ENCODE measurements at regions not wholly inside any gene's neighbourhood (a gene's known extent, or its start where the extent isn't known, plus 50 kb on each side); places are given as distances from the start of the nearest gene placed in this dataset.

GRCh38 chr11:112357488-112357887, 96.8 kb upstream of the PLET1 start:
- no peak for TF ChIP-seq CTCF (IDR thresholded peaks at IDR 0.05; ENCODE audit: insufficient read depth, low read length, poor library complexity, severe bottlenecking)
- DNase-seq (ENCODE audit: low read depth), result no peak
- Histone ChIP-seq H3K27me3 (ENCODE audit: control insufficient read depth, insufficient read depth, low read length) (no peaks in the 10 kb centered on the region), H3K36me3 (ENCODE audit: control insufficient read depth, insufficient read depth, low read length) (no peaks in the 10 kb centered on the region), H3K4me3 (ENCODE audit: low read depth, low read length) (no peak overlapping the region)

DNA sequence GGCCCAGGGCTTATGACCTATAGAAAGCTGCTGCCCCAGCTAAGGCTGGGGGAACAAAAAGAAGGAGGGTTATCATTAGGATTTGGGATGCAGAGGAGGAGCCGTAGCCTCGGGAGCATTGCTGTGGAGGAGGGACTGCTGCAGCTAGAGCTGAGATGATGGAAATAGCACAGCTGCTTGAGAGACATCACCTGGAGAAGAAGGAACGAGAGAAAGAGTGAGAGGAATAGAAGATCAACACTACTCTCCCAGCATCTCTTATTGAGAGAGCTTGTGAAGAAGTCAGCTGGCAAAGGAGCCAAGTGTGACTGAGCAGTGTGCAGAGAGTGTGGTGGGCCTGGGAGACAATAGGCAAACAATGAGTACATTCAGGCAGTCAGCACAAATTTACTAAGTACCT, 100.7 kb upstream of the PLET1 start:
- DNase-seq (ENCODE audit: low read depth), result no peak
- TF ChIP-seq CTCF (IDR thresholded peaks at IDR 0.05; ENCODE audit: insufficient read depth, low read length, poor library complexity, severe bottlenecking), result no peak
- Histone ChIP-seq H3K36me3 (ENCODE audit: control insufficient read depth, insufficient read depth, low read length) (no peaks in the 10 kb centered on the region), H3K4me3 (ENCODE audit: low read depth, low read length) (no peak overlapping the region), H3K27me3 (ENCODE audit: control insufficient read depth, insufficient read depth, low read length) (no peaks in the 10 kb centered on the region)

- Histone ChIP-seq H3K36me3 (ENCODE audit: control insufficient read depth, insufficient read depth, low read length) (no peaks in the 10 kb centered on the region), H3K27me3 (ENCODE audit: control insufficient read depth, insufficient read depth, low read length) (no peaks in the 10 kb centered on the region), H3K4me3 (ENCODE audit: low read depth, low read length) (no peak overlapping the region)
- no peak for TF ChIP-seq CTCF (IDR thresholded peaks at IDR 0.05; ENCODE audit: insufficient read depth, low read length, poor library complexity, severe bottlenecking)
- DNase-seq (ENCODE audit: low read depth), result no peak
Measured at GRCh38 chr11:112363527-112363926, 102.9 kb upstream of the PLET1 start.

DNA sequence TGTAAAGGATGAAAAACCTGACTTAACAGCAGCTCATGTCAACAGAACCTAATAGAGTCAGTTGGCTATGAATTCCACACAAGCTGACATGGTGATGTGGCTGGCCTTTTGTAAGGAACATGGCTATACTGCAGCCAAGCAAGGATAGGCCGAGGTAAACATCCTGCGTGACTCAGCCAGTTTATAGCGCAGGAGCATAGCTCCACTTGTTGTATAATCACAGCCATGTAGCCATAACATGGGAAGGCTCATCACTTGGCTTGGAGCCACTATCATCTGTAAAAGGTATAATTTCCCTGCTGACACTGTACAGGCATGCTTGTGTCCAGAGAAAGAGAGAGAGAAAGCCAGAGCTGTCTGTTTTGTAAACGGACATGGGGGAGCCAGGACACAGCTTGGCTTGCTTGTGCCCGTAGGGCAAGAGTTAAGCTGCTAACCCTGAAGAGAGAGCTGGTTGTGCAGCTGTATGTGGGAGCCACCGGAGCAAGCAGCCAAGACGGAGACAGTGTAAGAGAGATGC, 104.4 kb upstream of the PLET1 start:
- no peak for TF ChIP-seq CTCF (IDR thresholded peaks at IDR 0.05; ENCODE audit: insufficient read depth, low read length, poor library complexity, severe bottlenecking)
- no peak for DNase-seq (ENCODE audit: low read depth)
- Histone ChIP-seq H3K4me3 (ENCODE audit: low read depth, low read length) (no peak overlapping the region), H3K36me3 (ENCODE audit: control insufficient read depth, insufficient read depth, low read length) (no peaks in the 10 kb centered on the region), H3K27me3 (ENCODE audit: control insufficient read depth, insufficient read depth, low read length) (no peaks in the 10 kb centered on the region)

- TF ChIP-seq CTCF (IDR thresholded peaks at IDR 0.05; ENCODE audit: insufficient read depth, low read length, poor library complexity, severe bottlenecking), result no peak
- Histone ChIP-seq H3K27me3 (ENCODE audit: control insufficient read depth, insufficient read depth, low read length) (no peaks in the 10 kb centered on the region), H3K36me3 (ENCODE audit: control insufficient read depth, insufficient read depth, low read length) (no peaks in the 10 kb centered on the region), H3K4me3 (ENCODE audit: low read depth, low read length) (no peak overlapping the region)
- no peak for DNase-seq (ENCODE audit: low read depth)
Measured at GRCh38 chr11:112366012-112366411, 105.4 kb upstream of the PLET1 start.

DNA sequence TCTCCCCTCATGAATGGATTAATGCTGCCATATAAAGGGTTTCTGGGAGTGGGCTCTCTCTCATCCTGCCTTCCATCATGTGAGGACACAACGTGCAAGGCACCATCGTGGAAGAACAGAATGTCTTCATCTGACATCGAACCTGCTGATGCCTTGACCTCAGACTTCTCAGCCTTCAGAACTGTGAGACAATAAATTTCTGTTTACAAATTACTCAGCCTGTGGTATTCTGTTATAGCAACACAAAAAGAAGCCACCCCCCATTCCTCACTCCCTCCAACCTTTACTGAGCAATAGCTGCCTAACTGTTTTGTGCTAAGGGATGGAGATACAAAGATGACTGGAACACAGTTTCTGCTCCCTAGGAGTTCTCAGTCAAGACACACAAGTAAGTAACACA, 106.1 kb upstream of the PLET1 start:
- Histone ChIP-seq H3K36me3 (ENCODE audit: control insufficient read depth, insufficient read depth, low read length) (no peaks in the 10 kb centered on the region), H3K4me3 (ENCODE audit: low read depth, low read length) (no peak overlapping the region), H3K27me3 (ENCODE audit: control insufficient read depth, insufficient read depth, low read length) (no peaks in the 10 kb centered on the region)
- no peak for TF ChIP-seq CTCF (IDR thresholded peaks at IDR 0.05; ENCODE audit: insufficient read depth, low read length, poor library complexity, severe bottlenecking)
- no peak for DNase-seq (ENCODE audit: low read depth)
